ENCODE measurements at regions not wholly inside any gene's neighbourhood (a gene's known extent, or its start where the extent isn't known, plus 50 kb on each side); places are given as distances from the start of the nearest gene placed in this dataset.

DNA sequence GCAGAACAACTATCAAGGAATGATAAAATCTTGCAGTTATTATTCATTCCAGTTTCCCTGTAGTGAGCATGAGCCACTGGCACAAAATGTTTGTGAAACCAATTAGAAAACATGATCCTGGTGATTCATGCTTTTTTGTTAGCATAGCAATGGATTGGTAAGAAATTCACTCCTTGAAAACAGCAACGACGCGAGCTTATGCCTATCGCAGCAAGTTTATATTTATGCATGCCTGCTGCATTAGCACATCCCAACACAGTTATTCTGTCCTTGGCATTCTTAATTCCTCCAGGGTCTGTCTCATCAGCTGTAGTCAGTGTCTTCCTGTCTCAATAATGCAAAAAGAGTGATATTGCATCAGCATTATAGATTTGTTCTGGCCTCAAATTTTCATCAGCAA is 975.9 kb downstream of the STIM2 start:
- DNase-seq (ENCODE audit: low read depth in 2 of 2) = no peak

DNA sequence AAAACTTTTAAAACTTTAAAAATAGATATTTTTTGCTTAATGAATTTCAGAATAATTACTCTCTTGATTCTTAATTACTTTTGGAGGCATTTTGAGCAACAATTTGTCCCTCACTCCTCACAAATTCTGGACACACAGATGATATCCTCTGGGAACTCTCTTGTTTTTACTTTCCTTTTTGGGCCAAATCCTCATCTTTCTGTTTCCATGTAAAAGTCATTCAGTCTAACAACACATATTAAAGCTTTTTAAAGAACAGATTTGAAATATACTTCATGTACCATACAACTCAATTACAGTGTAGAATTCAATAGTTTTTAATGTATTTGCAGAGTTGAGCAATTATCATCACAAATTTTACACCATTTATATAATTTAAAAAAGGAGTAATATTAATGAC is 983.1 kb downstream of the STIM2 start:
- no peak for DNase-seq (ENCODE audit: low read depth in 2 of 2)

DNA sequence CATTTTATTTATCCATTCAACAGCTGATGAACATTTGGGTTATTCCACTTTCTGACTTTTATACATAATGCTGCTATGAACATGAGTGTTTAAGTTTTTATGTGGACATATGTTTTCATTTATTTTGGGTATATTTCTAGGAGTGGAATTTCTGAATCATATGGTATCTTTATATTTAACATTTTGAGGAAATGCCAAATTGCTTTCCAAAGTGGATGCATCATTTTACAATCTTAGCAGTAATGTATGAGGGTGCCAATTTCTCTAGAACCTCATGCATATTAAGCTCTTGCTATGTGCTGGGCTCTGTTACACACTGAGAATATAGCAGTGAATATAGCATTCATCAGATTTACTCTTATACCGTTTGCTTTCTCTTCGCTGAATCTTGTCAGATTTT is 983.7 kb downstream of the STIM2 start:
- no peak for DNase-seq (ENCODE audit: low read depth in 2 of 2)

DNA sequence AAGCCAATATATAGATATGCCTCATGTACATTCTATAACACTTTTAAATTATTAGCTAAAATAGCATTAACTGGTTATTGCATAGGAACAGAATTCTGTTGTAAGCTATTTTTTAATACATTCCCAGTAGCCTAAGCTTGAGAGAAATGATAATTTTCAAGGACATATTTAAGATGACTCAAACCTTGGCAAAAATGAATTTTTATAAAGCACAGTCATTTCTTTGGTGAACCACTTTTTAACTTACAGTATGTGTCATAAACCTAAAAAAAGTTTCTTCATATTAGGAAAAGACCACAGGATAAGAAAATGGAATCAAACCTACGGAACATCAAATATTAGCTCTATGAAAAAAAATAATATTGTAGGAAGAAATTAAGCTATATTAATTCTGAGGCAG is 986.3 kb downstream of the STIM2 start:
- no peak for DNase-seq (ENCODE audit: low read depth in 2 of 2)

DNA sequence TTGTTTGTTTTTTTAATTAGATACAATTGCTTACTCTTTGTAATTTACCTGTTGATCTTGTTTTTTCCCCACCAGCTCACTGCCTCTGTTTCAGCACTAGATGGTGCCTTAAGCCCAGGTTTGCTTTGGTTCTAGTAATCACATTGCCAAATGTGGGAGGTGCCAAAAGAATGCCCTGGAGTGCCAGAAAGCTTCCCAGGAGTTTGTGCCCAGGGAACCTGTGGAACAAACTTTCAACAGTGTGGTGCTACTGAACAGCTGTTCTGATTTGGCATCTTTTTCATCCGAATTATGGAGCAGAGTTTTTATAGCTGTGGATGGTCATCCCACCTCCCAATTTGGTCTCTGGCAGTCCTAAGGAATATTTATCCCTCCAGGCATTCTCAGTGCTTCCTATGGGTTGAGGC is 1000.7 kb downstream of the STIM2 start:
- no peak for DNase-seq (ENCODE audit: low read depth in 2 of 2)

DNA sequence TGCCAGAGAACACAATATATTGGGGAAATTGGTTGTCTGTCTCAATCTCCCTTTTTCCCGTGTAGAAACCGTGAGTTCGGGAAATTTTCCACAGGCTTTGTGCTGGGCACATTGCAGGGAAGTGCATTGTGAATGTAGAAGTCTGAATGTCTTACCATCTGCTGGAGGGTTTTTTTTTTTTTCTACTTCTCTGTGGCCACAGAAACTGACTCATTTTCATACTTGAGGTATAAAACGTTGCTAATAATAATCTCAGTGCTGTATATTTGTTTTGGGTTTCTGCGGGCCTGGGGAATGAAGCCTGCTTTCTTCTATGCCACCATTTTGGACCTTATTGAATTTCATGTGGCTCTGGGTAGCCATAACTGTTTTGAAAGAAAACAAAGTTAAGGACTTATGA is 1001.2 kb downstream of the STIM2 start:
- DNase-seq (ENCODE audit: low read depth in 2 of 2) = no peak

DNA sequence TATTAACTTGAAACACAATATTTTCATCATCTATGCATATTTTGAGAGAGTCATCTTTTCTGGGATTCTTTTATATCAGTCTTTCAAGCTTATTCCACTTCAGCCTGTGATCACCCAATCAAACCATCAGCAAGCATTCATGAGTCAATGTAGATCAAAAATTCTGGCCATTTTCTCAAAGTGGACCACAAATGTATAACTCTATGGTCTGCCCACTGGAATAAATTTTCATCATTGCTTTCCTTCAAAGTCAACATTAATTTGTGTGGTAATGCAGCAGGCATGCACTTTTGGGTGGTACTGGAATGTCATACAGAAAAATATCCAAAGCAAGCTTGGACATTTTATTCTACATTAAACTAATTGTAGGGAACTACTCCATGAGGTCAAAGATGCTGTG is 1013.0 kb downstream of the STIM2 start:
- no peak for DNase-seq (ENCODE audit: low read depth in 2 of 2)

DNA sequence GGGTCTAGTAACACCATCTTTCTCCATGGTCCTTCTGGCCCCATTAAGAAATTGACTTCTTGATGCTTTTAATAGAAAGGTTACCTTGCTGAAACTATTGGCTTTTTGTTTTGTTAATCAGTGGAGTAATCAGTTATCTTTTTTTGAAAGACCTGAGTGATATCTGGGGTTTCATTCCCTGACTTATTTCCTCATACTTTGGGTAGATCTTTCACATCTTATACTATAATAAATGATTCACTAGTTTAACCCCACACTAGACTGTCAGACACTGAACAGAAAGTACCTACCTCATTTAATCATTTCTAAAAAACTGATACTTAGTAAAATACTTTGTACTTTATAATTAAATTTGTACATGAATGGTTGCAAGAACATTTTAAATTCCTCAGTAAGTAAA is 1021.1 kb downstream of the STIM2 start:
- DNase-seq (ENCODE audit: low read depth in 2 of 2) = no peak

DNA sequence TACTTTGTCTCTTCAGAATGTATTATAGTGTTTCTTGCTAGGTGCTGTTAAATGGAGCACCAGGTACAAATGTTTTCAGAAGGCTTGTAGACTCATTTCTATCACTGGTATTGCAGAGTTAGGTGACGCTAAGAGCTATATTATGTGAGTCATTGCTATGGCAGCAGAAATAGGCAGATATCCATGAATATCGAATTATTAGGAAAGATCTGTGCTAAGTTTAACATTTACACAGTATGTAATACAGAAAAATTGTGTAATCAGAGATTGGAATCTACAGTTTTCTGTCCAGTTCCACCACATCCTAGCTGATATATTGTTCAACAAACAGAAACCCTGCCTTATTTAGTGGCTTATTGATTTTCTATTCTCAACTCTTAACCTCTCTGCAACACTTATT is 1025.5 kb downstream of the STIM2 start:
- DNase-seq (ENCODE audit: low read depth in 2 of 2) = no peak

DNA sequence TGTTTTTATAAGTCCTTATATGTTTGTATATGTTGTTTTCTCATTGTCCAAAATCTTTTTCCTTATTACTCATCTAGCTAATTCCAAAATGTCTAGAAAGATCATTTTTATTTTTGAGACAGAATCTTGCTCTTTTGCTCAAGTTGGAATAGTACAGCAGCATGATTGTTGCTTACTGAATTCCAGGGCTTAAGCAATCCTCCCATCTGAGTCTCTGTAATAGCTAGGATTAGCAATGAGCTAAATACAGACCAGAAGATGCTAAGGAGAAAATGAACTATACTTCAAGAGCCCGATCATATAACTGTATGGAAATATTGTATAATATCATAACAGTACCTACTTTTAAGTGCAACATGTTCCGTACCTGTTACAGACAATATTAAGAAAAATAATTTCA is 1027.0 kb downstream of the STIM2 start:
- DNase-seq (ENCODE audit: low read depth in 2 of 2) = no peak

DNA sequence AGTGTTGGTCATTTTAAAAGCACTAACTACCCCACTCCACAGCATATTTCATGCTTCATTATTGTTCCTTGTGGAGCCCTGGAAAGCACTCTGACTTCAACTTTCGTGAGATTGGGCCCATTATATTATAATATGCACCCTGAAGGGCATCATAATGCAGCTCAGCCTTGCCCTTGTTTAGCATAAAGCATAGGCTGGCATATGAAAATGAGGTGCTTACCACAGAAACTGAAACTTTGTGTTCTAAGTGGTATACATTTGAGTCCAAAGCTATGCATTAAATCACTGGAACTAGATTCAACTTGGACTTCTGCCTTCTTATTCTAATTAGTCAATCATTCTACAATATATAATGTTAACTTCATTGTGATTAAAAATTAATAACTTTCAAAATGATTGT is 1027.9 kb downstream of the STIM2 start:
- no peak for DNase-seq (ENCODE audit: low read depth in 2 of 2)

DNA sequence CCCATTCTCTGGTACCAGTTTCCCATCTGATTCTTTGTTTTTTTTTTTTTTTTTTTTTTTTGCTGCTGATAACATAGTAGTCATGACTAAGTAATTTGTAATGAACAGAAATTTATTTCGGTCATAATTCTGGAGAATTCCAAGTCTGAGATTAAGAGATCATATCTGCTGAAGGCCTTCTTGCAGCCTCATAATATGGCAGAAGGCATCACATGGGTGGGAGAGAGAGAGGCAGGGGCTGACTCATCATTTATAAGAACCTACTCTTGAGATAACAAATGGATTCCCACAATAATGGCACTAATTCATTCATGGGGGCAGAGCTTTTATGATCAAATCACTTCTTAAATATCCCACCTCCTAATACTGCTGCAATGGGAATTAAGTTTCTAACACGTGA is 1034.3 kb downstream of the STIM2 start:
- no peak for DNase-seq (ENCODE audit: low read depth in 2 of 2)

DNA sequence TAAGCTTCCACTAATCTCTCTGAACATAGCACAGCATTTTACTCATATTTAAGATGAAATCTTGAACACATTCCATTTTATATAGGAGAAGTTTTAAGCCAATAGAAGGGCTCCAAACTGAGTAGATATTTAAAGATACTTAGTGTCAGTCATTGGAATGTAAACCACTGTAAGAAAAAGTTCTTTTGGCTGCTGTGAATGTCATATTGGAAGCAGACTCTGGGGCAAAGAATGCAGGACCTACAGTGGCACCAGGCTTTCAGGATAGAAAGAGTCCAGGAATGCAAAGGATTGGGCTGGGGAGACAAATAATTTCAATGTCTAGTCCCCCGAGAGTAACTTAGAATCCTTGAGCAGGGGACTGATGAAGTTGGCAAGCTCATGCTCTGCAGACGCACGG is 1047.7 kb downstream of the STIM2 start:
- DNase-seq (ENCODE audit: low read depth in 2 of 2) = no peak

DNA sequence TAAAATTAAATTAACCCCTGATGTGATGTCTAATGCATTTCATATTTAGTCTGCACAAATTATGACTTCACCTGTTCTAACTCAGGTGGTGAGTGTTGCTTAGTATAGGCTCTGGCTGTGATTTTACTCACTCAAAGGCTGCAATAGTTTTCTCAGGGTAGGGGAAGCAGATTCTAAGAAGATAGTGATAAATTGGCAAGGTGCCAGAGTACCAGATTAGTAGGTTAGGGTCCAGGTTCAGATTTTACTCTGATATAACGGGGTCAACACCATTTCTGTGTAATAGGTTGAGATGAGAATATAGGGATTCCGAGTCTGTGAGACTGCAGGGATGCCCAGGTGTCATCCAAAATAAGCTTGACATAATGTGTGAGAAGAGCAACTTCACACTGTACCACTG is 1049.6 kb downstream of the STIM2 start:
- DNase-seq (ENCODE audit: low read depth in 2 of 2) = no peak

DNA sequence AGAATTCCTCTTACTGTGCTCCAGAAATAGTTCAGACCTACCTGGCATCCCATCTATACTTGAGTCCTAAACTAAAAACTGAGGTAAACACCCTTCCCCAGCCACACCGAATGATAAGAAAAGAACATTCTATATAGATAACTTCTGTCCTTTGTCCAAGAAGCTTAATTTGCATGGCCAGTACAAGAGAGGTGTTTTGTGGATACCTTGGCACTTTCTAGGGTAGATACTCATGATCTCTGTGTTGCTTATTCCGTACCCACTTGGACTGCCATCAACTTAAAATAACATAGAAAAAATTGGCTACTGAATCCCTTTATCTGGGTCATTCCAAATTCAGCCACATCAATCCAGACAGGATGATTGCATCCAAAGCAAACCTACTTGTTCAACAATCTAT is 1050.4 kb downstream of the STIM2 start:
- no peak for DNase-seq (ENCODE audit: low read depth in 2 of 2)

DNA sequence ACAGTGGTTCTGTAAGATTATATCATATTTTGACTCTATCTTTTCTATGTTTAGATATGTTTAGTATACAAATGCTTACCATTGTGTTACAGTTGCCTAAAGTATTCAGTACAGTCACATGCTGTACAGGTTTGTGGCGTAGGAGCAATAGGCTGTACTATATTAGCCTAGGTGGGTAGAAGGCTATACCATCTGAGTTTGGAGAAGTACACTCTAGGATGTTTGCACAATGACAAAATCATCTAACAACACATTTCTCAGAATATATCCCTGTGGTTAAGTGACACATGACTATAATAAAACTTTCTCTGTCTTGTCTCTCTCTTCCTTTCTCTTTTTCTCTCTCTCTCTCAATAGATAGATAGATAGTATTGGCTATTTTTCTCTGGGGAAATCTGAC is 1053.1 kb downstream of the STIM2 start:
- DNase-seq (ENCODE audit: low read depth in 2 of 2) = no peak

DNA sequence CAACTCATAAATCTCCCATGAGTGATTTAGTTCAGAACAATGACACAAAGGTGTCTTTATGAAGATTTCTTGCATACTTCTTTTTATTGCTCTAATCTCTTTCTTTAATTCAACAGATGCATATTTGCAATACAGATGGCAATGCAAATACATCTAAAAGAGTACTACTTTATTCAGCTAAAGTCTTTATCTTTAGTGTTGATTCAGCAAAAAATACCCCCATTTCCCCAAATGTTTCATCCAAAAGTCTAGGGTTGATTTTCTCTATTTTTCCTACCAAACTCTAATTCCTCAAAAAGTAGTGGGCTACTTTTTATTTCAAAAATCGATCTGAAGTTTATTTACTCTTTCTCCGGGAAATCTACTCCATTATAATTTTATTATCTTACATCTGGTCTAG is 1055.2 kb downstream of the STIM2 start:
- DNase-seq (ENCODE audit: low read depth in 2 of 2) = no peak

DNA sequence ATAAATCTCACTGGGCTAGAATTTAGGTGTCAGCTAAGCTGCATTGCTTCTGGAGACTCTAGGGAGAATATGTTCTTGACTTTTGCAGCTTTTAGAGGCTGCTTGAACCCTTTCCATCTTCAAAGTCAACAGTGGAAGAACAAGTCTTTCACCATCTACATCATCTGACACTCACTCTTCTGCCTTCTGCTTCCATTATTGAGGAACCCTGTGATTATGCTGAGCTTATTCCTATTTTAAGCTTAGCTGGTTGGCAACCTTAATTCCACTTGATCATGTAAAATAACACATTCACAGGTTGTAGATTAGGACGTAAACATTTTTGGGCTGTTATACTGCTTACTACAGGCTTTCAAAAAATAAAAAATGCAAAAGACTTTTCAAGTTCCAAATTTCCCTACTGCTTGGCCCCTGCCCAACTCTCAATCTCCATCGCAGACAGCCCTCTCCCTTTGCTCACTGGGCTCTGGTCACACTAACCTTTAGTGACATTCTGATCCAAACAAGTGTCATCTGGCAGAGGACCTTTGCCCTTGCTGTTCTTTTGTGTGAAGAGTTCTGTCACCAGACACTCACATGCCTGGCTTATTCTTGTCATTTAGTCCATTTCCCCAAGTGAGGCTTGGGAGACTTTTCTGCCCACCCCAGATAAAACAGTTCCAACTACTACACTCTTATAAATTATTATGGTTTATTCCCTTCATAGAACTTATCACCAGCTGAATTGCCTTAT is 1056.0 kb downstream of the STIM2 start:
- no peak for DNase-seq (ENCODE audit: low read depth in 2 of 2)

DNA sequence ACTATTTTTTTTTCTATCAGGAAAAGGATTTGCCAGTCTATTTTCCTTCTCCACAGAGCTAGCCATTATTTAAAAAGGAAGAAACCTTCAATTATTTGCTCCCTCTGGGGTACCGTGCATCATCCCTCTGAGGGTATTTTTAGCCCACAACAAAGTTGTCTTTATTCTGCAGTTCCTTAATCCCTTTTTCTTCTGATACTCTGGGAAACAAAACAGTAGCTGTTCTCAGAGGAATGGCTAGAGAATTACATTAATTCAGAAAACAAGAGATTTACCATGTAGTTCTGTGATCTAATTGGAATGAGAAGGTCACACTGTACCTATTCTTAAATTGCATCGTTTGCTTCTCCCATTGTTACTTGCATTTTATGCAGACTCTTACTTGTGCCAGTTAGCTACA is 1056.7 kb downstream of the STIM2 start:
- no peak for DNase-seq (ENCODE audit: low read depth in 2 of 2)

DNA sequence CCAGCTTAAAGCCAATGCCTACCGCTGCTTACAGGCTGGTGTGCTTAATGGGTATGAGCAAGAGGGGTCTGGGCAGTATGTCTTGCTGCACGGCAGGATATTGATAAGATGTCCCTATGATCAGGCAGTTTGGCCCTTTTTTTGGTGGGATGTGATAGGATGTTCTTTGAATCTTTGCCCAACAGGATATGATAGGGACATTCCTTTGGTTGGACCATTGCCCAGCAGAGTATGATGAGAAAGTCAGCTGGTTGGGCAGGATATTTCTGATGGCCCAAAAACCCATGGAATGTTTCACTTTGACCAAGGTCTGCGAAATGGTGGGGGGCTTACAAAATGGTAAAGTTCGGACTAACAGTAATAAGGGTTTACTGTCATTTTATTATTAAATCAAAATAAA is 1060.6 kb downstream of the STIM2 start:
- no peak for DNase-seq (ENCODE audit: low read depth in 2 of 2)

DNA sequence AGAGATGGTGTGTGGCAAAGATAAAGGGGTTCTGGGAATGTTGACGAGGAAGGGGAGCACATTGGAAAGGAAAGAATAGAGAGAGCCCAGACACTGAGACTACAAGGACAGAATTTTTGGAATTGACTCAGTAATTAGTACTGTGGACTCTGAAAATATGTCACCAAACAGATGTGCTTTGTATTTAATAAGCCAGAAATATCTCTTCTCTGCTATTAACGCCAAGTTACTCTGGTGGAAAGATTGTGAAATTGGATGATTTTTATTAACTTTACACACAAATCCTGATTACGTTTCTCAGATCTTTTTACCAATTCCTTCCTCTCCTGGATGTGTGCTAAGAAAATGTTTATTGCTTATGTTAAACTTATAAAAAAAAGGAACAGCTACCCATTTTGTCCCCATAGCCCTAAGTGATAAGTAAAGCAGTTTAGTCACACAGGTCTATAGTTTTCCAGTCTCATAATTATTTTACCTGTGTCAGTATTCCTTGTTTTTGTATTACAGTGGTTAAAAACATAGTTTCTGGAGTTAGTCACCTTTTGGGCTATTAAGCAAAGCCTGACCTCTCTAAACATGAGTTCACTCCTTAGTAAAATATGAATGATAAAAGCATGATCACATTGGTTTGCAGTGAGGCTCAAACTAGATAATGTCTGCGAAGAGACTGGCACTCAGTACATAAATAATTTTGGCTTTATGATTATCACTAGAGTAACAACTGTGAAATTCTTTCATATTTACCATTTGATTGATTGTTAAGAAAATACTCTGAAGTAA is 1068.3 kb downstream of the STIM2 start:
- no peak for DNase-seq (ENCODE audit: low read depth in 2 of 2)

DNA sequence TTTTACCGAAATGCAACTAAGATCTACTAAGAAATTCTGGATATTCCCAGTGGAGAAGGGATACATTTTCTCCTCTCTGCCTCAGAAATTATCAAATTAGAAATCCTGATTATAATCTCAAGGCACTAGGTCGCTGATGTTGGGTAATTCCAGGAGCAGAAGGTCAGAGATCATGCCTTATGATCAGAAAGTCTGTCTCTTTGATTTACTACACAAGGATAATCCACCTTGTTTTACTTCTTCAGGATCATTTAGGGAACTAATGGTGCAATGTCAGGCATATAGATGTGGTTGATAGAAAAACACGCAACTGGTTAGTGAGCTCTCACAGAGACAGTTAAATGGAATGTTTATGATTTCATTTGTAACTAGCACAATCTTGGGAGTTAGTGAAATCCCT is 1069.7 kb downstream of the STIM2 start:
- DNase-seq (ENCODE audit: low read depth in 2 of 2) = no peak

DNA sequence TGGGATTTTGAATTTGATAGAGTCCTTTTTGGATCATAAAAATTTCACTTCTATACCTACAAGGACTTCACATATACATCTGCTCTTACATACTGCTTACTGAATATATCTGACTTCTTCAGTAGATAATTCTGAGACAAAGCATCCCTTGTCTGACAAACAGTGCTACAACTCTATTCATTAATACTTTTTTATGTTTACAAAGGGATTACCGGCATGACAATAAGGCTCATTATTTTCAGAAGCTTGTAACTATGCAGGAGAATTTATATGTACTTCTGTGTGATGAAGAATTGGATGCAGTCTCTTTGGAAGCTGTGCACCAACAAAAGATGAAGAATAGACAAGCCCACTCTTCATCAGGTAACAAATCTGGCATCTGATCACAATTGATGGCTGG is 1070.3 kb downstream of the STIM2 start:
- no peak for DNase-seq (ENCODE audit: low read depth in 2 of 2)

DNA sequence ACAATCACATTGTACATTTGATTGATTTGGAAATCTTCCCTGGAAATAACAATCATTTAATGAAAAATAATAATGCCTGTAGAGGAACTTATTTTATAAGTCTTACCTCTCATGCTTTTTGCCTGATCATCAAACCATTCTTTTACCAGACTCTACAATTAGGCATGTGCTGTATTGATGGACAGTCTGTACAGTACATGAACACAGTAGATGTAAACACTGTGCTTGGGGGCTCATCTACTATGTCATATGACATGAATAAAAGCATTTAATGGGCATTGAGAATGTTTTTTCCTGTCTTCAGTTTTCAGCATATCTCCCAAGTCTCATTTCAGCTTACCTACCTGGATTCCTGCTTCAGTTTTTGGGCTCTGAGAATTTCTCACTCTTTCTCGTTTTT is 1070.9 kb downstream of the STIM2 start:
- DNase-seq (ENCODE audit: low read depth in 2 of 2) = no peak
